GM12865 (cell line): ENCODE measurements at regions not wholly inside any gene's neighbourhood (a gene's known extent, or its start where the extent isn't known, plus 50 kb on each side); places are given as distances from the start of the nearest gene placed in this dataset.

Experiments used
- DNase-seq: peaks from one replicate; pipeline ENCODE4 v3.0.0; 2010; ENCODE audit warnings: low read depth
- H3K4me3 ChIP-seq: 2 replicates; pipeline ENCODE4 v1.5.1; 2011; ENCODE audit warnings: mild to moderate bottlenecking, low read depth, low read length, control low read depth
- TF ChIP-seq, protein P1 (sequence below): IDR thresholded peaks from 2 replicates; pipeline ENCODE4 v1.5.1; 2011; ENCODE audit warnings: low read length, control low read depth, low read depth, inconsistent platforms; ENCODE audit not compliant: insufficient read depth; ENCODE audit errors: missing control alignments

DNA sequence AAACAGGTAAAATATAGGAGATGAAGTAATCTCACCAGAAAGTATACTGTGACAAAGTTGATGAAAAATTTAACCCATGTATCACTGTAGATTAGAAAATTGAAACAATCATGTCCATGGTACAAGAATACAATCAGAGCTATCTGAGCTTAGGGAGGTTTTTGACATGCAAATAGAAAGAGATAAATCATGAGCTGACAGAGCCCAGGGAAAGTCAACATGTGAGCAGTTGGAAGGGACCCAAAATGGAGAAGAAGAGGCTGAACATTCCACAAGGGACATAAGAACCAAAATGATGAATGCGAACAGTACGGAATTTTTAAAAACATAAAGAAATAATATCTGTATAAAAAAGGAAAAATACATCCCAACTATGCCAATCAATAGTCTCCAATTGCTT, 395.4 kb upstream of the CYRIA start:
- TF ChIP-seq, protein P1, sequence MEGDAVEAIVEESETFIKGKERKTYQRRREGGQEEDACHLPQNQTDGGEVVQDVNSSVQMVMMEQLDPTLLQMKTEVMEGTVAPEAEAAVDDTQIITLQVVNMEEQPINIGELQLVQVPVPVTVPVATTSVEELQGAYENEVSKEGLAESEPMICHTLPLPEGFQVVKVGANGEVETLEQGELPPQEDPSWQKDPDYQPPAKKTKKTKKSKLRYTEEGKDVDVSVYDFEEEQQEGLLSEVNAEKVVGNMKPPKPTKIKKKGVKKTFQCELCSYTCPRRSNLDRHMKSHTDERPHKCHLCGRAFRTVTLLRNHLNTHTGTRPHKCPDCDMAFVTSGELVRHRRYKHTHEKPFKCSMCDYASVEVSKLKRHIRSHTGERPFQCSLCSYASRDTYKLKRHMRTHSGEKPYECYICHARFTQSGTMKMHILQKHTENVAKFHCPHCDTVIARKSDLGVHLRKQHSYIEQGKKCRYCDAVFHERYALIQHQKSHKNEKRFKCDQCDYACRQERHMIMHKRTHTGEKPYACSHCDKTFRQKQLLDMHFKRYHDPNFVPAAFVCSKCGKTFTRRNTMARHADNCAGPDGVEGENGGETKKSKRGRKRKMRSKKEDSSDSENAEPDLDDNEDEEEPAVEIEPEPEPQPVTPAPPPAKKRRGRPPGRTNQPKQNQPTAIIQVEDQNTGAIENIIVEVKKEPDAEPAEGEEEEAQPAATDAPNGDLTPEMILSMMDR = no peak
- H3K4me3 ChIP-seq = no peak overlapping the region
- no peak for DNase-seq

DNA sequence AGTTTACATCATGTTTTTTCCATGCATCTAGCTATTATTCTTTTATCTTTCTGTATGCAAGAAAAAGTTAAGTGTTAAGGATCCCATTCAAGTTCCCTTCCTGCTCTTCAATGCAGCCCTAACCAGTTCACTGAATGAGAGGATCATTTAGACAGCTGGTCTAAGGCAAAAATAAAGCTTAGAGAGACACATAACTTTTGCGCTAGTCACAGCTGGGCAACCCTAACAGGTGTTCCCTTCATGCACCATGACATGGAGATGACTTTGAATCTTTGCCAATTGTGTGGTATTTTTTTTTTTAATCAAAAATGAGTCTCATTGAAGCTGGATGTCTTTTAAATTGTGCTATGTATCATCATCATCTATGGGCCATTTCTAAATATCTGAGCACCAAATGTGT, 393.8 kb upstream of the CYRIA start:
- TF ChIP-seq, protein P1 = no peak
- no peak for DNase-seq
- H3K4me3 ChIP-seq = no peak overlapping the region

DNA sequence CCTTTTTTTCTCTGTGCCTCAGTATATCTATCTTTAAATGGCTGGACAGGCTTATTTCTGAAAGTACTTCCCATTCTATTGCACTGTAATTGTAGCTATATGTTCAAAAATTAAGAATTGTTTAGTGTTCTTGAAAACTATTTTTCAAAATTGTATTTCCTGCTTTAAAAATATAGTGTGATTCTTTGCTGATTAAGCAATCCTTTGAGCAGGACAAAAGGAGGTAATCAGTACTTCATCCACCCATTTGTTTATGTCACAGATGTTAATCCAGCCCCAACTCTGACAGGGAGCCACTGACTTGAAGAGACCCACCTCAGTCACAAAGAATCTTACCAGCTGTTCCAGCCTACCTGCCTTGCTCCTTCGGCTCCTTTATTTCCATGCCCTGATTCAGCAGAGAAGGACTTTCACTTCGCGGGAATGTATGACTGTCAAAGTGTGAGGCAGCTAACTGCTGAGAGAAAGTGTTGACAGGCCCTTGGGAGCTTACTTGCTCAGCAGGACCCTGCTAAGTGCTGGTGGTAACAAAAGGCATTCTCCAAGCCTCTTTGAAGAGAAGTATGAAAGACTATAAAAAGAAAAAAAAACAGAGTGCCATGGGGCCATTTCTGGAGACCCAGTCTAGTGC, 393.3 kb upstream of the CYRIA start:
- TF ChIP-seq, protein P1 = no peak
- DNase-seq = no peak
- H3K4me3 ChIP-seq = no peak overlapping the region

DNA sequence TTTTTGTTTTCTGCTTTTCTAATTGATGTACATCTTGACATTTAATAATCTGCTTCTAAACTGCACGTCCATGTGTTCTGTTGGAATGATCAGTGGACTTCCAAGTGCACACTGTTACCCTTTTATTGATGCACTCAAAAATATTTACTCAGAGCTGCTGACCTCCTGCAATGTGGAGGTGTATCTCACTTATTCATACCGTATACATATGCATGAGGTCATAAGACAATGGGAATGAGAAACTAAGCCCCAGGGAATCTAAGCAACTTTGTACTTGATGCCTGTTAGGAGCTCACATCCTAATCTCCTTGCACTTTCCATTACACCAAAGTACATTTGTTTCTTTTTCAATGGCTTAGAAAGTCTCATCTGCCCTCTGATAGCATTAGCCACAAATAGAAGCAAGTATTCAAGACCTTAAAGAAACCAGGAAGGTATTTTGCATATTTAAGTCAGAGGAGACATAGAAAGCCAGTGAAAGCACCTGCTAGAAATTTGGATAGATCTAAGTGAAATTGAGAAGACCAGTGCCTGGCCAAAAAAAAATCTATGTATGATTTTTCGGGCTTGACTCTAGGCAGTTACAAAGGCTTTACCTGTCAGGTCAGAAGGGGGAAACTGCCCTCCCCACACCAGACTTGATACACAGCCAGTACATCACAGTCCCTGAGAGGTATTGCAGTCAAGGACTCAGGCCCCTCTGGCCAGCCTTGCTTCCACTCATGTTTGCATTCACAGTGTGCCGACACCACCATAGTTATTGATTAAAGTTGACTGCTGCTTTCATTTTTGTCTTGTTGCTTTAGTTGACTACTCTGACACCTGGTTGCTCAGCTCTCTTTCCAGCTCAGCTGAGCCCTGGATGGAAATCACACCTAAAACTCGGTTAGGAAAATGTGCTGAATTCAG, 391.7 kb upstream of the CYRIA start:
- DNase-seq = no peak
- no peak overlapping the region for H3K4me3 ChIP-seq
- TF ChIP-seq, protein P1 = no peak

DNA sequence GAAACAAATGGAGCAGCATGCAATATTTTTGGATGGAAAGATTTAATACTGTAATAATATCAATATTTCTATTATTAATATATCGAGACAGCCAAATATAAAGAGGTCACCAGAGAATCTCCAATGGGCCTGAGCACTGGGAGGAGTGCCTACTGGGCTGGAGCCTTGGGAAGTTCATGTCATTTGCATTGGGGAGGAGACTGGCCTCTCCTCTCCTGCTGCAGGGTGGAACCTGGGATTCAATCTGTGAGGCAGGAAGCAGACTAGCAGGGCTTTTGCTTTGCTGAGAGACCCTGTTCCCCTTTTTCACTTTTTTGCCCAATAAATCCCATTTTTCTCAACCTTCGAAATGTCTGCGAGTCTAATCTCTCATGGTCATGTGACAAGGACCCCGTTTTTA, 390.6 kb upstream of the CYRIA start:
- DNase-seq = no peak
- no peak overlapping the region for H3K4me3 ChIP-seq
- TF ChIP-seq, protein P1 = no peak

DNA sequence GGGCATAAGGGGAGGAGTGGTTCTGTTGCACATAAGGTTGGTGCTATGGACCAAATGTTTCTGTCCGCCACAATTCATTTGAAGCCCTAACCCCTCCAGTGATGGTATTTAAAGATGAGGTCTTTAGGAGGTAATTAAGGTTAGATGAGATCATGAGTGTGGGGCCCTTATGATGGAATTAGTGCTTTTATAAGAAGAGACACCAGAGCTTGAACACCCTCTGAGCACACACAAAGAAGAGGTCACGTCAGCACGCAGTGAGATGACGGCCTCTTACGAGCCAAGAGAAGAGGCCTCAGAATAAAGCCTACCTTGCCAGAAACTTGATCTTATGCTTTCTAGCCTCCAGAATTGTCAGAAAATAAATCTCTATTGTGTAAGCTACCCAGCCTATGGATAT, 386.4 kb upstream of the CYRIA start:
- H3K4me3 ChIP-seq = no peak overlapping the region
- TF ChIP-seq, protein P1 = no peak
- DNase-seq = no peak
